IMR-90 (cell line): ENCODE measurements at regions not wholly inside any gene's neighbourhood (a gene's known extent, or its start where the extent isn't known, plus 50 kb on each side); places are given as distances from the start of the nearest gene placed in this dataset.

Experiments used
- ATAC-seq: fragments of 200-7000 bp; cut with Tn5 transposase; 2 replicates; pipeline ENCODE4 v1.9.1; 2020; ENCODE audit warnings: low read depth, mild to moderate bottlenecking, moderate library complexity
- BruUV-seq: library from RNA; stranded (reverse); fragments of 400-500 nt; replicated peaks from 2 replicates; lab custom pipeline; 2021; lab: Mats Ljungman, UMichigan
- CTCF ChIA-PET: fragments of 300-600 bp; formaldehyde crosslinking; extraction: SDS; loops from one replicate; lab custom pipeline; 2021; ENCODE audit warnings: antibody characterized with exemption; lab: Yijun Ruan, JAX
- POLR2A ChIA-PET: fragments of 300-600 bp; sonication (Branson Sonifier 250); formaldehyde crosslinking; loops from one replicate; lab custom pipeline; 2022; ENCODE audit warnings: antibody characterized with exemption; ENCODE audit not compliant: unreplicated experiment; lab: Charles Lee
- DNase-seq: peaks from one replicate; pipeline ENCODE4 v3.0.0; 2013
- H2AFZ ChIP-seq: replicated peaks from 2 replicates; pipeline ENCODE3; 2013; ENCODE audit warnings: low read length, mild to moderate bottlenecking; ENCODE audit not compliant: poor library complexity
- H2AK5ac ChIP-seq: 2 replicates; pipeline ENCODE4 v1.6.1; 2013; ENCODE audit warnings: low read depth, low read length, inconsistent platforms
- H2AK9ac ChIP-seq: replicated peaks from 2 replicates; pipeline ENCODE3; 2013; ENCODE audit warnings: mild to moderate bottlenecking, low read depth, low read length, moderate library complexity; ENCODE audit not compliant: poor library complexity
- H2BK120ac ChIP-seq: 2 replicates; pipeline ENCODE4 v1.6.1; 2013; ENCODE audit warnings: low read depth, low read length, inconsistent platforms
- H2BK15ac ChIP-seq: 3 replicates; pipeline ENCODE4 v1.6.1; 2013; ENCODE audit warnings: low read depth, low read length, inconsistent platforms
- H2BK20ac ChIP-seq: 2 replicates; pipeline ENCODE4 v1.6.1; 2013; ENCODE audit warnings: low read depth, mild to moderate bottlenecking, inconsistent platforms, low read length, moderate library complexity
- H2BK5ac ChIP-seq: 2 replicates; pipeline ENCODE4 v1.6.1; 2013; ENCODE audit warnings: mild to moderate bottlenecking, low read depth, low read length, inconsistent platforms; ENCODE audit not compliant: poor library complexity, severe bottlenecking
- H3K14ac ChIP-seq: replicated peaks from 2 replicates; pipeline ENCODE4 v1.6.1; 2013; ENCODE audit warnings: low read depth, low read length, inconsistent platforms
- H3K18ac ChIP-seq: 2 replicates; pipeline ENCODE4 v1.6.1; 2013; ENCODE audit warnings: low read depth, low read length, control low read depth
- H3K23ac ChIP-seq: 2 replicates; pipeline ENCODE4 v1.6.1; 2013; ENCODE audit warnings: low read depth, low read length, inconsistent platforms
- H3K27ac ChIP-seq: 2 replicates; pipeline ENCODE4 v1.5.1; 2013; ENCODE audit warnings: mild to moderate bottlenecking, control low read depth, low read length; ENCODE audit not compliant: insufficient read depth
- H3K27me3 ChIP-seq: 2 replicates; pipeline ENCODE4 v1.6.1; 2013; ENCODE audit warnings: low read length; ENCODE audit not compliant: control insufficient read depth, insufficient read depth
- H3K36me3 ChIP-seq: 2 replicates; pipeline ENCODE4 v1.6.1; 2013; ENCODE audit warnings: low read length, mixed read lengths; ENCODE audit not compliant: control insufficient read depth, insufficient read depth
- H3K4ac ChIP-seq: 2 replicates; pipeline ENCODE4 v1.6.1; 2013; ENCODE audit warnings: low read depth, low read length, inconsistent platforms
- H3K4me1 ChIP-seq: 2 replicates; pipeline ENCODE4 v1.6.1; 2013; ENCODE audit warnings: low read length, mixed read lengths; ENCODE audit not compliant: control insufficient read depth, insufficient read depth
- H3K4me2 ChIP-seq: 2 replicates; pipeline ENCODE4 v1.6.1; 2013; ENCODE audit warnings: low read depth, mild to moderate bottlenecking, control low read depth, low read length, moderate library complexity
- H3K4me3 ChIP-seq: 2 replicates; pipeline ENCODE4 v1.5.1; 2013; ENCODE audit warnings: low read depth, mild to moderate bottlenecking, control low read depth, low read length, moderate library complexity; ENCODE audit not compliant: insufficient read depth
- H3K56ac ChIP-seq: 2 replicates; pipeline ENCODE4 v1.6.1; 2013; ENCODE audit warnings: low read length, inconsistent platforms; ENCODE audit not compliant: insufficient read depth; ENCODE audit errors: extremely low read depth
- H3K79me1 ChIP-seq, 2 experiments: 2 replicates each; pipeline ENCODE4 v1.6.1; 2013; ENCODE audit warnings: low read length in 2 of 2, inconsistent platforms in 1 of 2, low read depth in 1 of 2
- H3K9ac ChIP-seq: 2 replicates; pipeline ENCODE4 v1.6.1; 2013; ENCODE audit warnings: low read depth, low read length, control low read depth
- H3K9me1 ChIP-seq: 2 replicates; pipeline ENCODE4 v1.6.1; 2013; ENCODE audit warnings: low read length, inconsistent platforms; ENCODE audit not compliant: insufficient read depth
- H3K9me3 ChIP-seq: 2 replicates; pipeline ENCODE4 v1.6.1; 2013; ENCODE audit warnings: low read length; ENCODE audit not compliant: control insufficient read depth, insufficient read depth
- H4K20me1 ChIP-seq: 2 replicates; pipeline ENCODE4 v1.6.1; 2013; ENCODE audit warnings: low read length, inconsistent platforms; ENCODE audit not compliant: insufficient read depth
- H4K5ac ChIP-seq: 2 replicates; pipeline ENCODE4 v1.6.1; 2013; ENCODE audit warnings: mild to moderate bottlenecking, low read depth, low read length, control low read depth
- H4K8ac ChIP-seq, 2 experiments: 2 replicates each; pipeline ENCODE4 v1.6.1; 2013; ENCODE audit warnings: low read depth in 2 of 2, low read length in 2 of 2, control low read depth in 1 of 2, inconsistent platforms in 1 of 2
- H4K91ac ChIP-seq: 2 replicates; pipeline ENCODE4 v1.6.1; 2013; ENCODE audit warnings: low read depth, low read length, inconsistent platforms; ENCODE audit not compliant: insufficient read depth
- BHLHE40 ChIP-seq: fragments of 150-350 bp; IDR thresholded peaks from 2 replicates; pipeline ENCODE4 v1.6.1; 2016; ENCODE audit warnings: mild to moderate bottlenecking, low read depth, low read length
- CEBPB ChIP-seq: IDR thresholded peaks from 2 replicates; pipeline ENCODE4 v1.6.1; 2012; ENCODE audit warnings: low read depth, low read length, improper control_type of control experiment
- CHD1 ChIP-seq: IDR thresholded peaks from 2 replicates; pipeline ENCODE4 v1.6.1; 2012; ENCODE audit warnings: low read depth, low read length, improper control_type of control experiment
- CTCF ChIP-seq: conservative IDR thresholded peaks from 2 replicates; pipeline ENCODE4 v1.5.1; 2012; ENCODE audit warnings: mild to moderate bottlenecking, low read depth, low read length, improper control_type of control experiment
- FOS ChIP-seq: fragments of 150-350 bp; IDR thresholded peaks from 2 replicates; pipeline ENCODE4 v1.6.1; 2016; ENCODE audit warnings: low read depth, low read length
- MAFK ChIP-seq: IDR thresholded peaks from 2 replicates; pipeline ENCODE4 v1.6.1; 2012; ENCODE audit warnings: low read depth, low read length, improper control_type of control experiment
- MAZ ChIP-seq: IDR thresholded peaks from 2 replicates; pipeline ENCODE4 v1.6.1; 2012; ENCODE audit warnings: low read depth, mild to moderate bottlenecking, low read length, improper control_type of control experiment, moderate library complexity, borderline replicate concordance
- MXI1 ChIP-seq: IDR thresholded peaks from 2 replicates; pipeline ENCODE4 v1.6.1; 2012; ENCODE audit warnings: low read depth, mild to moderate bottlenecking, low read length, moderate library complexity, borderline replicate concordance
- NFE2L2 ChIP-seq: fragments of 150-350 bp; IDR thresholded peaks from 2 replicates; pipeline ENCODE4 v1.6.1; 2016; ENCODE audit warnings: low read depth, mild to moderate bottlenecking, low read length
- POLR2A ChIP-seq: IDR thresholded peaks from 2 replicates; pipeline ENCODE4 v1.6.1; 2012; ENCODE audit warnings: mild to moderate bottlenecking, low read depth, low read length
- RAD21 ChIP-seq: IDR thresholded peaks from 2 replicates; pipeline ENCODE4 v1.6.1; 2012; ENCODE audit warnings: low read length, improper control_type of control experiment
- RCOR1 ChIP-seq: IDR thresholded peaks from 2 replicates; pipeline ENCODE4 v1.6.1; 2012; ENCODE audit warnings: mild to moderate bottlenecking, low read length, improper control_type of control experiment; ENCODE audit not compliant: insufficient replicate concordance
- RFX5 ChIP-seq: IDR thresholded peaks from 2 replicates; pipeline ENCODE4 v1.8.0; 2012; ENCODE audit warnings: low read depth, mild to moderate bottlenecking, low read length, moderate library complexity
- SMC3 ChIP-seq: fragments of 150-350 bp; IDR thresholded peaks from 2 replicates; pipeline ENCODE4 v1.6.1; 2016; ENCODE audit warnings: low read depth, mild to moderate bottlenecking, antibody characterized with exemption, low read length, moderate library complexity
- USF2 ChIP-seq: fragments of 150-350 bp; IDR thresholded peaks from 2 replicates; pipeline ENCODE4 v1.6.1; 2017; ENCODE audit warnings: mild to moderate bottlenecking, antibody characterized with exemption, low read length, low read depth
- WGBS, 2 experiments: methylation state at CpG; one replicate each; pipeline versions ENCODE4 v1.1.5 to v1.1.7; 2013; ENCODE audit warnings: missing lambda C conversion rate in 2 of 2; ENCODE audit not compliant: insufficient read length in 1 of 2; ENCODE audit errors: extremely low coverage in 2 of 2; 5-methylcytosine and 5-hydroxymethylcytosine counted together
- dilution Hi-C: fragments of 300-500 bp; cut with HindIII; formaldehyde crosslinking; loops from one replicate; pipeline ENCODE4 v1.14.3; 2018; ENCODE audit warnings: low sequenced_read_pairs; ENCODE audit not compliant: unreplicated experiment
- in situ Hi-C: fragments of 300-500 bp; cut with MboI; formaldehyde crosslinking; loops from 3 replicates; pipeline ENCODE4 v1.14.3; 2019; ENCODE audit warnings: low sequenced_read_pairs, inconsistent platforms, mixed read lengths
- intact Hi-C: fragments of 100-400 bp; cut with micrococcal nuclease; formaldehyde crosslinking; loops from 2 replicates; pipeline ENCODE4 v1.10.0; 2022
- TF ChIP-seq, protein P1 (sequence below): fragments of 150-350 bp; IDR thresholded peaks from 2 replicates; pipeline ENCODE4 v1.6.1; 2016; ENCODE audit warnings: low read depth, mild to moderate bottlenecking, low read length, moderate library complexity, borderline replicate concordance

GRCh38 chr3:197450308-197450707 is 105.5 kb downstream of the BDH1 start:
- no peaks in the 10 kb centered on the region for H3K9me3 ChIP-seq
- no peak overlapping the region for H3K4ac ChIP-seq
- in situ Hi-C loops (no loop called here), intact Hi-C loops (no loop called here), dilution Hi-C loops (no loop called here)
- H3K36me3 ChIP-seq = no peaks in the 10 kb centered on the region
- CTCF ChIA-PET = no interaction called here
- H4K91ac ChIP-seq = no peak overlapping the region
- no peak overlapping the region for H4K8ac ChIP-seq
- H2AK5ac ChIP-seq = no peak overlapping the region
- no peak overlapping the region for H2BK120ac ChIP-seq
- no CpG with 5 or more reads among the region's 2 CpGs for WGBS, 2 experiments
- no peak overlapping the region for H3K9ac ChIP-seq
- POLR2A ChIA-PET = no interaction called here
- H3K27ac ChIP-seq = no peak overlapping the region
- H3K9me1 ChIP-seq = no peaks in the 10 kb centered on the region
- H2BK20ac ChIP-seq = no peak overlapping the region
- ATAC-seq = no peak
- no peak overlapping the region for H2AK9ac ChIP-seq
- H2BK5ac ChIP-seq = no peak overlapping the region
- H3K14ac ChIP-seq = no peak overlapping the region
- H2AFZ ChIP-seq = no peak overlapping the region
- H3K4me3 ChIP-seq = no peak overlapping the region
- H3K56ac ChIP-seq = no peak overlapping the region
- BruUV-seq = no TSS peak
- H3K4me1 ChIP-seq = no peaks in the 10 kb centered on the region
- no peak overlapping the region for H3K4me2 ChIP-seq
- H4K5ac ChIP-seq = no peak overlapping the region
- TF ChIP-seq RAD21 (no peak), MXI1 (no peak), CTCF (no peak), FOS (no peak), MAFK (no peak), CHD1 (no peak), BHLHE40 (no peak), RCOR1 (no peak), SMC3 (no peak), USF2 (no peak), POLR2A (no peak), CEBPB (no peak), MAZ (no peak), NFE2L2 (no peak), RFX5 (no peak)
- TF ChIP-seq, protein P1, sequence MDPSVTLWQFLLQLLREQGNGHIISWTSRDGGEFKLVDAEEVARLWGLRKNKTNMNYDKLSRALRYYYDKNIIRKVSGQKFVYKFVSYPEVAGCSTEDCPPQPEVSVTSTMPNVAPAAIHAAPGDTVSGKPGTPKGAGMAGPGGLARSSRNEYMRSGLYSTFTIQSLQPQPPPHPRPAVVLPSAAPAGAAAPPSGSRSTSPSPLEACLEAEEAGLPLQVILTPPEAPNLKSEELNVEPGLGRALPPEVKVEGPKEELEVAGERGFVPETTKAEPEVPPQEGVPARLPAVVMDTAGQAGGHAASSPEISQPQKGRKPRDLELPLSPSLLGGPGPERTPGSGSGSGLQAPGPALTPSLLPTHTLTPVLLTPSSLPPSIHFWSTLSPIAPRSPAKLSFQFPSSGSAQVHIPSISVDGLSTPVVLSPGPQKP = no peak
- no peak overlapping the region for H2BK15ac ChIP-seq
- H3K27me3 ChIP-seq = peaks cover 14% of the 10 kb centered on the region
- no peak overlapping the region for H3K23ac ChIP-seq
- no peak for DNase-seq
- H3K79me1 ChIP-seq = no peaks in the 10 kb centered on the region
- no peak overlapping the region for H3K18ac ChIP-seq
- H4K20me1 ChIP-seq = no peaks in the 10 kb centered on the region
